GM18520 (cell line): ENCODE measurements at regions not wholly inside any gene's neighbourhood (a gene's known extent, or its start where the extent isn't known, plus 50 kb on each side); places are given as distances from the start of the nearest gene placed in this dataset.

Experiments
- ATAC-seq: cut with Tn5 transposase; IDR thresholded peaks from one replicate; pipeline ENCODE4 v1.9.1; 2021; ENCODE audit not compliant: unreplicated experiment

DNA sequence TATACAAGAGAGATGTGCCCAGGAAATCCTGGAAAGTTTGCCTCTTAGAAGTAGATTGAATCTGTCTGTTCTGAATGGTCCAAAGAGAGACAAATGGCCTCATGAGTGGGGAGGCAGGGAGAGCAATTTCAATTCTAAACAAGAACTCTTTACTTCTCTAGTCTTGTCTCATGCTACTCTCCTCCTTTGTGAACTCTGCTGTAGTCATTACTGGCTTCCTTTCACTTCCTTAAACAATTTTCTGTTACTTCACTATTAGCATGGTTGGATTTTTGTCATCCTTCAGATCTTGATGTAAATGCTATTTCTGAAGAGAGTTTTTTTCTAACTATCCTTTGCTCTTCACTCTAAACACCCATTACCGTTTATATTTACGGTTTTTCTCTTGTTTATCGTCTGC lies 54.0 kb upstream of the GRIN3A start:
- no peak for ATAC-seq

DNA sequence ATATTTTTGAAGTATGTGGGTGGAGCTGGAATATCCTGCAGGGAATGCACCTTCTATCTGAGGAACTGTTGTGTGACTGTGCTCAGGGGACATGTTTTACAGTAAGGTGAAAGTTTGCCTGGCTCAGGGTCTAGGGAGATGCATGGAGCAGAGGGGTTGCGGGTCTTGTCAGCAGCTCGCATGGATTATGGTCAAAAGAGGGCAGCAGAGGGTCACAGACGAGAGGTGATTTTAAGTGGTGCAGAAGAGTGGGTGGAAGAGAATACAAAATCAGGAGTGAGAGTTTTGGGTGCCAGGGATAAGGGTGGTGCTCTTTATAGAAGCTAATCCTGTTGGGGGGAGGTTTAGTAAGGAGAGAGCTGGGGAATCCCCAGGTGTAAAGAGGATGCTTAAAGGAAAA lies 53.5 kb upstream of the GRIN3A start:
- ATAC-seq: no peak

DNA sequence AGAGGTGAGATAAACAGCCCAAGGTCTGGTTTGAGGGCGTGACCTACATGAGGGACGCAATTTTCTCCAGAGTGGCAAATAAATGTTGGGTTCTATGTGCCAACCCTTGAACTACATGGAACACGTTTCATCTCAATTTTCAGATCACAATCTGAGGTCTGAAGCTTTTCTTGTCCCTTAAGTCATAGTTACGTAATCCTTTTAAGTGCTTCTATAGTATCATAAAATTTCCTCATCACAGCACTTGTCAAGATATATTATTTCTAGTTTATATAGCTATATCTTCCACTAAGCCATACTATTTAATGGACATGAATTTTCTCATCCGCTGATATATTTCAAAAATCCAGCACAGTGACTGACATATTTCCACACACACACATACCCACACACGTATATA lies 53.1 kb upstream of the GRIN3A start:
- no peak for ATAC-seq
